Erythroblast (primary cell): ENCODE measurements at regions not wholly inside any gene's neighbourhood (a gene's known extent, or its start where the extent isn't known, plus 50 kb on each side); places are given as distances from the start of the nearest gene placed in this dataset.

Experiments used
- GATA1 ChIP-seq: IDR thresholded peaks from 2 replicates; pipeline ENCODE4 v1.6.1; 2011; ENCODE audit warnings: low read depth, mild to moderate bottlenecking, control low read depth, low read length, moderate library complexity
- POLR2A ChIP-seq: IDR thresholded peaks from 2 replicates; pipeline ENCODE4 v1.6.1; 2011; ENCODE audit warnings: mild to moderate bottlenecking, low read length

GRCh38 chr15:31517711-31518110 lies 191.1 kb downstream of the KLF13 start:
- TF ChIP-seq POLR2A, result no peak
- TF ChIP-seq GATA1, result no peak
